Astrocyte of the spinal cord (primary cell): ENCODE measurements at regions not wholly inside any gene's neighbourhood (a gene's known extent, or its start where the extent isn't known, plus 50 kb on each side); places are given as distances from the start of the nearest gene placed in this dataset.
A peak's percentile ranks its signal among the peaks of the same experiment; 100 is the strongest.

Experiments
- DNase-seq: peaks from one replicate; pipeline ENCODE4 v3.0.0; 2011; ENCODE audit warnings: low read depth, low spot score
- H3K4me3 ChIP-seq: 2 replicates; pipeline ENCODE4 v1.5.1; 2011; ENCODE audit warnings: low read depth, mild to moderate bottlenecking, low read length, moderate library complexity
- in situ Hi-C: cut with HindIII; loops from 2 replicates; pipeline ENCODE4 v1.10.0; 2017; ENCODE audit warnings: low sequenced_read_pairs
- TF ChIP-seq, protein P1 (sequence below): IDR thresholded peaks from 2 replicates; pipeline ENCODE4 v1.5.1; 2012; ENCODE audit warnings: low read depth, mild to moderate bottlenecking, low read length, inconsistent platforms

- in situ Hi-C loops: no loop called here
- no peak for DNase-seq
- no peak overlapping the region for H3K4me3 ChIP-seq
- TF ChIP-seq, protein P1, sequence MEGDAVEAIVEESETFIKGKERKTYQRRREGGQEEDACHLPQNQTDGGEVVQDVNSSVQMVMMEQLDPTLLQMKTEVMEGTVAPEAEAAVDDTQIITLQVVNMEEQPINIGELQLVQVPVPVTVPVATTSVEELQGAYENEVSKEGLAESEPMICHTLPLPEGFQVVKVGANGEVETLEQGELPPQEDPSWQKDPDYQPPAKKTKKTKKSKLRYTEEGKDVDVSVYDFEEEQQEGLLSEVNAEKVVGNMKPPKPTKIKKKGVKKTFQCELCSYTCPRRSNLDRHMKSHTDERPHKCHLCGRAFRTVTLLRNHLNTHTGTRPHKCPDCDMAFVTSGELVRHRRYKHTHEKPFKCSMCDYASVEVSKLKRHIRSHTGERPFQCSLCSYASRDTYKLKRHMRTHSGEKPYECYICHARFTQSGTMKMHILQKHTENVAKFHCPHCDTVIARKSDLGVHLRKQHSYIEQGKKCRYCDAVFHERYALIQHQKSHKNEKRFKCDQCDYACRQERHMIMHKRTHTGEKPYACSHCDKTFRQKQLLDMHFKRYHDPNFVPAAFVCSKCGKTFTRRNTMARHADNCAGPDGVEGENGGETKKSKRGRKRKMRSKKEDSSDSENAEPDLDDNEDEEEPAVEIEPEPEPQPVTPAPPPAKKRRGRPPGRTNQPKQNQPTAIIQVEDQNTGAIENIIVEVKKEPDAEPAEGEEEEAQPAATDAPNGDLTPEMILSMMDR: no peak
Observed at GRCh38 chr3:66099541-66100065, 60.9 kb upstream of the MAGI1 start.

- TF ChIP-seq, protein P1: no peak
- peak; percentile 10 for DNase-seq
- H3K4me3 ChIP-seq: no peak overlapping the region
- in situ Hi-C loops: no loop called here
Observed at GRCh38 chr3:66098436-66098835, 59.7 kb upstream of the MAGI1 start.

GRCh38 chr3:66097647-66098046, 58.9 kb upstream of the MAGI1 start:
- TF ChIP-seq, protein P1: no peak
- H3K4me3 ChIP-seq: no peak overlapping the region
- in situ Hi-C loops: no loop called here
- DNase-seq: no peak

- peak; percentile 32 for DNase-seq
- in situ Hi-C loops: no loop called here
- H3K4me3 ChIP-seq: no peak overlapping the region
- TF ChIP-seq, protein P1: no peak
Observed at GRCh38 chr3:66095295-66096001, 56.7 kb upstream of the MAGI1 start.

DNA sequence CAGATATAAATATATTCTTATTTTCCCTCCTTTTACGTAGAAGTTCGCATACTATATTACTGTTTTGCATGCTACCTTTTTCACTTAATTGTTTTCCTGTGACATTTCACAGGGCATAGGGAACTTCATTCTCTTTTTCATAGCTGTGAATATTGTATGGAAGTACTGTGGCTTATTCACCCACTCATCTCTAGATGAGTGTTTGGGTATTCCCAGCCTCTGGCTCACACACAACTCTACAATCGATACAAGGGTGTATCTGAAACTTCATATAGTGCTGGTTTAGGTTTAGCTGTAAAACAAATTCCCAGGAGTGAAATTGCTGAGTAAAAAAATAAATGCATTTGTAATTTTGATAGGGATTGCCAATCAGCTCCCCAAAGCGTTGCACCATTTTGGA, 55.3 kb upstream of the MAGI1 start:
- TF ChIP-seq, protein P1: no peak

DNA sequence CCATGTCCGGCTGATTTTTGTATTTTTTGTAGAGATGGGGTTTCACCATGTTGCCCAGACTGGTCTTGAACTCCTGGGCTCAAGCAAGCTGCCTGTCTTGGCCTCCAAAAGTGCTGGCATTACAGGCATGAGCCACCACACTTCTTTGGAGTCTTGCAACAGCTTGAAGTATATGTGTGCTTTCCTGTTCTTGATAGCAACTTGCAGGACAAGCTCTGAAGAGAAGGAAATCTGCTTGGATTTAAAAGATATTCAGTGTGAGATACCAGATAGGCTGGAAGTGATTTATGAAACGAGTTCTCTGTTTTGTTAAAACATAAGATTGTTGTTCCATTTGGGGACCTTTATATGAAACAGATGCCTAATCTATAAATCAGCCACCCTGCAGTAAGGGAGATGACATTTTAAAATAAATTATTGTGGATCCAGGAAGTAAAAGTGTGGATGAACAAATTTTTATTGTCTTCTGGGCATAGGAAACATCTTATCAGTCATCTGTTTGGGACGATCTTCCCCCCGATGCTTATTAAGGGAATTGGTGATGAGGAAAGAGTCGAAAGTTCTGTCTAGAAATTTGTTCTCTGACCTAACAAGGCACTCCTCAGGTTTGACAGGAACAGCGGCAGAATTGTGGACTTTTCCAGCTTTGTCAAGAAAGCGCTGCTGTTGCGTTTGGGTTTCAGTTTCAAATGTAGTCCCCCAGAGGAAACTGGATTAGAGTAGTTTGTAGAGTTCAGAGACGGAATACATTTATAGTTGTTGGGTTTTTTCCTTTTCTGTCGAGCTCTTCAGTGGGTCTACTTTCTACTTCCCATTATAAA, 53.7 kb upstream of the MAGI1 start:
- TF ChIP-seq, protein P1: no peak
- no peak for DNase-seq
- in situ Hi-C loops: no loop called here
- no peak overlapping the region for H3K4me3 ChIP-seq

More for the DNA sequence above, 55.3 kb upstream of the MAGI1 start:
- in situ Hi-C loops: no loop called here
- DNase-seq: no peak
- no peak overlapping the region for H3K4me3 ChIP-seq
